ENCODE measurements at regions not wholly inside any gene's neighbourhood (a gene's known extent, or its start where the extent isn't known, plus 50 kb on each side); places are given as distances from the start of the nearest gene placed in this dataset.

DNA sequence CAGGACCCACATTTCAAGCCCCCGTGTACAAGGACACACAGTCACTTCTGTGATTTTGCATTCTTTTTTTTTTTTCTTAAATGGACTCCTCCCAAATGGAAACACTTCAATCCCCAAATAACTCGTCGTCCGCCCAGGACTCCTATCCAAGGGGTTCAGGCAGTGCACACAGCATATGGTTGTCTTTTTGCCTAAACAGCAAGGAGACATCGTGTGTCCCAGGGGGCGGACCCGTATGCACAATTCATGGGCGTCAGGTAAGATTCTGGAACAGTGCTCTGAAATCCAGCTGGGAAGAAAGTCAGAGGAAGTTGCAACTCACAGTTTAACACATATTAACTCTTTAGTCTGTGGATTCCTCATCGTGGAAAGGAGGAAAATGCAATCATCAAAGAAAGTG is 231.3 kb downstream of the SHOX start:
- TF ChIP-seq POLR2AphosphoS5 (IDR thresholded peaks at IDR 0.05) = no peak
- TF ChIP-seq, protein P1, sequence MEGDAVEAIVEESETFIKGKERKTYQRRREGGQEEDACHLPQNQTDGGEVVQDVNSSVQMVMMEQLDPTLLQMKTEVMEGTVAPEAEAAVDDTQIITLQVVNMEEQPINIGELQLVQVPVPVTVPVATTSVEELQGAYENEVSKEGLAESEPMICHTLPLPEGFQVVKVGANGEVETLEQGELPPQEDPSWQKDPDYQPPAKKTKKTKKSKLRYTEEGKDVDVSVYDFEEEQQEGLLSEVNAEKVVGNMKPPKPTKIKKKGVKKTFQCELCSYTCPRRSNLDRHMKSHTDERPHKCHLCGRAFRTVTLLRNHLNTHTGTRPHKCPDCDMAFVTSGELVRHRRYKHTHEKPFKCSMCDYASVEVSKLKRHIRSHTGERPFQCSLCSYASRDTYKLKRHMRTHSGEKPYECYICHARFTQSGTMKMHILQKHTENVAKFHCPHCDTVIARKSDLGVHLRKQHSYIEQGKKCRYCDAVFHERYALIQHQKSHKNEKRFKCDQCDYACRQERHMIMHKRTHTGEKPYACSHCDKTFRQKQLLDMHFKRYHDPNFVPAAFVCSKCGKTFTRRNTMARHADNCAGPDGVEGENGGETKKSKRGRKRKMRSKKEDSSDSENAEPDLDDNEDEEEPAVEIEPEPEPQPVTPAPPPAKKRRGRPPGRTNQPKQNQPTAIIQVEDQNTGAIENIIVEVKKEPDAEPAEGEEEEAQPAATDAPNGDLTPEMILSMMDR (IDR thresholded peaks at IDR 0.05) = no peak
- no peak for TF ChIP-seq POLR2A (IDR thresholded peaks at IDR 0.05)
- TF ChIP-seq EP300 (IDR thresholded peaks at IDR 0.05) = no peak
- no peak overlapping the region for H3K27ac ChIP-seq
- H3K36me3 ChIP-seq = no peaks in the 10 kb centered on the region
- H3K27me3 ChIP-seq = no peaks in the 10 kb centered on the region
- peaks cover 0 to 21% (median 0%) of the 10 kb centered on the region in 3 donors for H3K9me3 ChIP-seq
- 31 to 35% methylated on average over 8 to 9 of the region's 9 CpGs for WGBS, 2 donors (ENCODE audit: low coverage in 1 of 2)
- no peaks in the 10 kb centered on the region for H3K4me1 ChIP-seq
- H3K4me3 ChIP-seq = no peak overlapping the region
- ATAC-seq = no peak

DNA sequence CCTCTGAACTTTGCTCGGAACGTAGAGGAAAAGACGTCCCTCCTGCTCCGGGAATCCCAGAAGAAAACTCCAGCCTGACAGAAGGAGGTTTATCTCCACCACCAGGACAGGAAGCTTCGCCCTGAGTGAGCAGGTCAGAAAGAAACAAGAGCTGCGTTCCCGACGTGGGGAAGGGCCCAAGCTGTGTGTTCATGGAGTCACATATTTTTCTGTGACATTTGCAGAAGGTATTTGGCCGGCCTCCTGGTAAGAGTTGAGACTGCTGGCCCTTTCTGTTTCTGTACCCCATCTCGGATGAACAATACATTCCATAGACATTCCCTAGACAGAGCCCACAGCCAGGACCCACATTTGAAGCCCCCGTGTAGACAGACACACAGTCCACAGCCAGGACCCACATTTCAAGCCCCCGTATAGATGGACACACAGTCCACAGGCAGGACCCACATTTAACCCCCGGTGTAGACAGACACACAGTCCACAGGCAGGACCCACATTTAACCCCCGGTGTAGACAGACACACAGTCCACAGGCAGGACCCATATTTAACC is 230.8 kb downstream of the SHOX start:
- H3K4me1 ChIP-seq = no peaks in the 10 kb centered on the region
- H3K4me3 ChIP-seq = no peak overlapping the region
- TF ChIP-seq, protein P1 (IDR thresholded peaks at IDR 0.05) = no peak
- TF ChIP-seq POLR2A (IDR thresholded peaks at IDR 0.05) = no peak
- TF ChIP-seq POLR2AphosphoS5 (IDR thresholded peaks at IDR 0.05) = no peak
- TF ChIP-seq EP300 (IDR thresholded peaks at IDR 0.05) = no peak
- WGBS, 2 donors (ENCODE audit: low coverage in 1 of 2) = 47% methylated on average over 12 of the region's 14 CpGs; no CpG with 5 or more reads in 1 of the 2 donors
- H3K36me3 ChIP-seq = no peaks in the 10 kb centered on the region
- no peak for ATAC-seq
- H3K27me3 ChIP-seq = no peaks in the 10 kb centered on the region
- H3K27ac ChIP-seq = no peak overlapping the region
- H3K9me3 ChIP-seq = peaks cover 0 to 21% (median 0%) of the 10 kb centered on the region in 3 donors

DNA sequence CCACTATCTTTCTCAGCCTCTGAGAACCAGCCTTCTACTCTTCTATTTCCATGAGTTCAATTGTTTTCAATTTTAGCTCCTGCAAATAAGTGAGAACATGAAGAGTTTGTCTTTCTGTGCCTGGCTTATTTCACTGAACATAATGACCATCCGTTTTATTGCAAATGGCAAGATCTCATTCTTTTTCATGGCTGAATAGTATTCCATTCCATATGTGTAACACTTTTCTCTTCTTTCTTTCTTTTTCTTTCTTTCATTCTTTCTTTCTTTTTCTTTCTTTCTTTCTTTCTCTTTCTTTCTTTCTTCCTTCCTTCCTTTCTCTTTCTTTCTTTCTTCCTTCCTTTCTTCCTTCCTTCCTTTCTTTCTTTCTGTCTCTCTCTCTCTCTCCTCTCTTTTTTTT is 228.7 kb downstream of the SHOX start:
- Histone ChIP-seq H3K9me3 (peaks cover 0 to 19% (median 0%) of the 10 kb centered on the region in 3 donors), H3K4me3 (no peak overlapping the region), H3K36me3 (no peaks in the 10 kb centered on the region), H3K27me3 (no peaks in the 10 kb centered on the region), H3K27ac (no peak overlapping the region), H3K4me1 (no peaks in the 10 kb centered on the region)
- no peak for ATAC-seq
- TF ChIP-seq POLR2A (IDR thresholded peaks at IDR 0.05) (no peak), EP300 (IDR thresholded peaks at IDR 0.05) (no peak), POLR2AphosphoS5 (IDR thresholded peaks at IDR 0.05) (no peak)
- TF ChIP-seq, protein P1 (IDR thresholded peaks at IDR 0.05) = no peak
- WGBS, 2 donors (ENCODE audit: low coverage in 1 of 2) = 57 to 100% methylated on average over 1 of the region's 1 CpG

DNA sequence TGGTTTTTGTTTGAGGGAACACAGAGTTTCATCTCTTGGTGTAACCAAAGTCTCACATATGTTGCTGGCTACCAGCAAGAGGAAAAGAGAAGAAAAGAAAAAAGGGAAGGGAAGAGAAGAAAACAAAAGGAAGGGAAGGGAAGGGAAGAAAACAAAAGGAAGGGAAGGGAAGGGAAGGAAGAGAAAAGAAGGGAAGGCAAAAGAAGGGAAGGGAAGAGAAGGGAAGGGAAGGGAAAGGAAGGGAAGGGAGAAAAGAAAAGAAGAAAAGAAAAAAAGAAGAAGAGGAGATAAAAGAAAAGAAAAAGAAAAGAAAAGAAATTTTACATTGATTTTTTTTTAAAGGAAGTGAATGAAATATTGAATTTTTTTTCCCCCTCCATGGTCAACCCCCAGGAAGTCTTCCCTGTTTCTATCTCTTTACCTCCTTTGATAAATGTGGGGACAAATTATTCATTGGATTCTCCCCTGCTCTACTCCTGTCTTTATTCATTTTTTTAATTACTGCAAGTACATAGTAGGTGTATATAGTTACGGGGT is 228.0 kb downstream of the SHOX start:
- peaks cover 0 to 18% (median 0%) of the 10 kb centered on the region in 3 donors for H3K9me3 ChIP-seq
- TF ChIP-seq, protein P1 (IDR thresholded peaks at IDR 0.05) = no peak
- TF ChIP-seq POLR2AphosphoS5 (IDR thresholded peaks at IDR 0.05) (no peak), POLR2A (IDR thresholded peaks at IDR 0.05) (no peak), EP300 (IDR thresholded peaks at IDR 0.05) (no peak)
- H3K27ac ChIP-seq = no peak overlapping the region
- H3K4me1 ChIP-seq = no peaks in the 10 kb centered on the region
- no peak overlapping the region for H3K4me3 ChIP-seq
- H3K27me3 ChIP-seq = peaks cover 7% of the 10 kb centered on the region
- WGBS, 2 donors (ENCODE audit: low coverage in 1 of 2) = 100% methylated on average over 1 of the region's 1 CpG
- ATAC-seq = no peak
- H3K36me3 ChIP-seq = no peaks in the 10 kb centered on the region

DNA sequence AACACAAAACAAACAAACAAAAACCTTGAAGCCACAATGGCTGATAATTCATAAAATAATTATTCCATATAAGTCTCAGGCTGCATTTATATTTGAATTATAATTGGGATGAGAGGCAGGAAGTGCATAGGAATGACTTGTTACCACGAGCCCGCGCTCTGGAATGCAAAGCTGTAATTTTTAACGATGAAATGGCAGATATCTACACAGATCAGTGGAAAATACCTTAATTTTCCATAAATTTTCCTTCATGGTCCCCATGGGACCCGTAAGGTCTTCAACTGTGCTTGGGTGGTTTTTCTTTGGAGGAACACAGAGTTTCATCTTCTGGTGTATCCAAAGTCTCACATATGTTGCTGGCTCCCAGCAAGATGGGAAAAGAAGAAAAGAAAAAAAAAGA is 226.8 kb downstream of the SHOX start:
- ATAC-seq = no peak
- peaks cover 0 to 18% (median 0%) of the 10 kb centered on the region in 3 donors for H3K9me3 ChIP-seq
- peaks cover 19% of the 10 kb centered on the region for H3K27me3 ChIP-seq
- 39 to 80% methylated on average over 5 of the region's 5 CpGs for WGBS, 2 donors (ENCODE audit: low coverage in 1 of 2)
- no peak overlapping the region for H3K4me3 ChIP-seq
- no peak overlapping the region for H3K27ac ChIP-seq
- TF ChIP-seq POLR2AphosphoS5 (IDR thresholded peaks at IDR 0.05) (no peak), EP300 (IDR thresholded peaks at IDR 0.05) (no peak), POLR2A (IDR thresholded peaks at IDR 0.05) (no peak)
- TF ChIP-seq, protein P1 (IDR thresholded peaks at IDR 0.05) = no peak
- no peaks in the 10 kb centered on the region for H3K36me3 ChIP-seq
- H3K4me1 ChIP-seq = no peaks in the 10 kb centered on the region

All from gastroesophageal sphincter (tissue), 4 donors.